Kasumi-1 (cell line): ENCODE measurements at regions not wholly inside any gene's neighbourhood (a gene's known extent, or its start where the extent isn't known, plus 50 kb on each side); places are given as distances from the start of the nearest gene placed in this dataset.

ENCODE experiments used
- DNase-seq, 2 experiments: peaks; one replicate each; lab custom pipeline; 2025; lab: John Stamatoyannopoulos, UW

DNA sequence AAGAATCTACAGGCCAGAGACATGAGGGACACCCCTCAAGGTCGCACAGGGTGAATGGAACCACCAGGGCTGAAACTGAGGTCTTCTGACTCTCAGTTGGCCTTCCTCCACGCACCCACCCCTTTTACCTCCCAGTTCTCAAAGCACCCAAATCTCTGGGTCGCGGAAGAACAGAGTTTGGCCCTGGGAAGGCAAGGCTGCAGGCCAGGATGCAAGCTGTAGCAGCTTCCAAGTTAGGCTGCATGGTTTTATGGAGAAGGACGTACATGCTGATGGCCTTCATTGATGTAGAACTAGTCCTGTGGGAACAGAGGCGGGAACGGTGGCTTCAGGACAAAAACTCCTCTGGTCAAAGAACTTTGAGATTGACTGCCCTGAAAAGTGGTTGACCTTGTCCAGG lies 143.5 kb upstream of the B3GAT1 start:
- no peak for DNase-seq

DNA sequence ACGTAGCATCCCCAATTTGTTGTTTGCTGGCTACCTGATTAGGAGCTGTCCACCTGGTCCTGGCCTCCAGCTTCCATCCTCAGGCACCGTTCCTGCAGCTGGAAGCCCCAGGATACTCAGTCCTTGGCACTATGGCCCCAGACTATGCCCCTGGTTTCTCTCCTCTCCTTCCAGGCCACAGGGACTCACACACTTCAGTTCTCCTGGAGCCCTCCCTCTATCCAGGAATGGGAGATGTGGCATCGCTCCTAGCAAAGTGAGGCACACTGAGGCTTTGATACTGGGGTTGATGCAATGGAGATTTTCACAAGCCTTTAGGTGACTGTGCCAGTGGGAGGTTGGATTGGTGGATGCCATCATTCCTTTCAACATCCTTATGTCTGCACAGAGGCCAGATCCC lies 142.8 kb upstream of the B3GAT1 start:
- no peak for DNase-seq

DNA sequence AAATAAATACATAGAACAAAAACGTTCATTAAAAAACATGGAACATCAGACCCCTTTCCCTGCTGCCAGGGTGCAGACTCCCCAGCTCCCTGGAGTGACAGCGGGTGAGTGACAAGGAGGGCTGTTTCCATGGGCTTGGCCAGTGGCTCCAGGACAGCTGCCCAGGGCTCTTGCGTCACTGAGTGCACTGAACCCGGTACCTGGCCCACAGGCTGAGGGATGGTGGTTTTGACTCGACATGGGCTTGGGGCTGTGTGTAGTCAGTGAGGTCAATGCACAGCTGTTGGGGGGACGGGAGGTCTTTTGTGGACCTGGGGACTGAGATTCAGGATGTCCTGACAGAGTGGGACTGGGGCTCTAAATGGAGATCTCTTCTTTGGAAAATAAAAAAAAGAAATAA lies 142.1 kb upstream of the B3GAT1 start:
- DNase-seq, result no peak

DNA sequence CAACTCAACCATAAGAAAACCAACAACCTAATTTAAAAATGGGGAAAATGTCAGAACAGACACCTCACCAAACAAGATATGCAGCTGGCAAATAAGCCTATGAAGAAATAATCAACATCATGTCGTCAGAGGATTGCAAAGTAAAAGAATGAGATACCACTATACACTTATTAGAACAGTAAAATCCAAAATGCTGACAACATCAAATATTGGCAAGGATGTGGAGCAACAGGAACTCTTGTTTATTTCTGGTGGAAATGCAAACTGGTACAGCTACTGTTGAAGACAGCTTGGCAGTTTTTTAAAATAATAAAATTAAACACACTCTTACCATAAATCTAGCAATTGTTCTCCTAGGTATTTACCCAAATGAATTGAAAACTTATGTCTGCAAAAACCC lies 140.7 kb upstream of the B3GAT1 start:
- DNase-seq, result no peak

DNA sequence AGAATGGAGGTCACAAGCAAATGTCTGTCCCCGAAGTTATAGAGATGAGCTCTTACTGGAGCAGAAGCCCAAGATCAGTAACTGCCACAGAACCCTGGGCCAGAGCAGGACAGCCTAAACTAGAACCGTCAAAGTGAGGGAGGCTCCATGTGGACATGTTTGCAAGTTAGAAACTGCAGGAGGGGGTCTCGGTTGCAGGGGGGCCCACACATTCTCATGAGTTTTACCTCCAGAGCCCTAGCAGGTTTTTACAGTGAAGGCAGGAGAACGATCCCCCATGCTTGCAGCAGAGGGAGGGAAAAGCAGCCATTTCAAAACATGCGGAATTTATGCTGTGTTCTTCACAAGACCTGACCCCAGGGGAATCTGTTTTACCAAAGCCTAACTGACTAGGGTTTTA lies 133.5 kb upstream of the B3GAT1 start:
- DNase-seq, result no peak

DNA sequence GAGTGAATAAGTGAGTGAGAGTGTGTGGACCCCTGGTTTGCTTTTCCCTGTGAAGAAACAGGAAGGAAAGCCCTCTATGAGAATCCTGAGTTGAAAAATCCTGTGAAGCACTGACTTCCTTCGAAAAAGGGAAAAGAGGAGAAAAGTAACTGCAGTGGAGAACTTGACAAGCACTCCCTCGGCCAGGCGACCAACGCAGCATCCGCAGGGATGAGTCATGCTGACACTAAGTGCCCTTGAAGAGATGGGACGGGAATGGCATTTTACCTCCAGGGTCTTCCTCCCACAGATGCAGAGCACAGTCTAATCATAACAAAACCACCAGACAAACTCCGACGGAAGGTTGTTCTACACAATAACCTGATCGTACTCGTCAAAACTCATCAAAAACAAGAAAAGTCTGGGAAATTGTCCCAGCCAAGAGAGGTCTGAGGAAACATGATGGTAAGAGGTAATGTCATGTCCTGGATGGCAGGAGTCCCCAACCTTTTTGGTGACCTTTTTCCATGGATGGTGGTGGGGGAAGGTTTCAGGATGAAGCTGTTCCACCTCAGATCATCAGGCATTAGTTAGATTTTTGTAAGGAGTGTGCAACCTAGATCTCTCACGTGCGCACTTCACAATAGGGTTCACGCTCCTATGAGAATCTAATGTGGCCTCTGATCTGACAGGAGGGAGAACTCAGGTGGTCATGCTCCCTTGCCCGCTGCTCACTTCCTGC lies 132.2 kb upstream of the B3GAT1 start:
- DNase-seq, result no peak

DNA sequence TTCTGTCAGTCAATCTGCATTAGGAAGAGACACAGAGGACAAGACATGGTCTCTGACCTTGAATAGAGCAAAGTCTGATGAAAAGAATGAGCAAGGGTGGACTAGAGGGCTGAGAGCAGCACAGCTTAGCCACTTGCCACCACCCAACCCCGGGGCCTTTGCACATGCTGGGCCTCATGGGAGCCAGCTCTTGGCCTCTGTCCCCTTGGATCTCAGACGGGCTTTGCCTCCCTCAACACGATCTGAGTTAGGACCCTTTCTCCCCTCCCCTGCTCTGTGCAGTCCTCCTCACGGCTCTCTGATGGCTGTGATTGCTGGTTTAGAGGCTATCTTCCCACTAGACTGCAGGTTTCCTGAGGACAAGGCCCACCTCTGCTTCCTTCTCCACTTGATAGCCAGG lies 131.6 kb upstream of the B3GAT1 start:
- DNase-seq, result no peak

DNA sequence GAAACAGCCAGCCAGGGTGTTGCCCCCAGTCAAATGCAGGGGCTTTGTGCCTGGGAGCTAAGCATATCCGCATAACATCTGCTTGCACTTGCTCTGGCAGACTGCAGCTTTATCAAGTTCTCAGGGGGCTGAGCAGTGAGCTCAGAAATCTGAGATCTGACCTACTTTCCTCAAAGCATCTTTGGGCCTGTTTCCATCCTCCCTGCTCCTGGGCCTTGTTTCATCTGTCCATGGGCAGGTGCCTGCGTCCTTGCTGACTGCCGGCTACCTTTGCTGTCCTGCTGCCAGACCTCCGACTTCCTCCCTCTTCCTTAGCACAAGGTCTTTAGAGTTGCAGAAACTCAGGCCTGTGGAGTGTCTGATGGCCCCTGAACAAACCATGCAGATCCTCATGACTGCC lies 131.2 kb upstream of the B3GAT1 start:
- DNase-seq, result no peak

DNA sequence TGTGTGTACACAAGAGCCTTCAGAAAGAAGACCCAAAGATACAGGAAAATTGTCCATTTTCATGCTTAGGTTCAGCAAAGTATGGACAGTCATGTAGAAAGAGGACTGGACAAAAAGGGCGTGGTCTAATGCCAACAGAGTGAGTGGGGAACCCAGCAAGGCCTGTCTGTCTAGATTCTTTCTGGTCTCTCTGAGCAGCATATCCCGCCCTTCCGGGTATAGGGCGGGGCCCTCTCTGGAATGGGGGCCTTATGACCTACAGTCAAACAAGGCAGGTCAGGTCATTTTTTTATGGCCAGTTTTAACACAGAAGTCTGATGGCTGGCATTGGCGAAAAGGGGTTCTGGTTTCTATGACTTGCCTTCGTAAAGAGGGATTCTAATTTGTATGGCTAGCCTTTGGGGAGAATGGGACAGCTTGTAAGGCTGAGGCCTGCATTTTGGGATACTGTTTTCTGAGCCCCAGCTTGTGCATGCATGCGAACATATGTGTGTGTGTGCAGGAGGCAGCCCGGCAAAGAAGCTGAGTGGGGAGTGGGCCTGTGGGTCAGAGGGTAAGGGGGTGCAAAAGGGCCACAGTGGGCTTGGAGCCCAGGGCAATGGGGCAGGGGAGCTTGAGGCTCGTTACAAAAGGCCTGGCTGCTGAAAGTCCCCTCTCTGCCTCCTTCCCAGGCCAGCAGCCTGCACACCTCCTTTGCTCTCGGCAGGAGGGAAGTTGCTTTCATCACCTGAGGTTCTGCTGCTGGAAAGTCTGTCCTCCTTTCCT lies 130.5 kb upstream of the B3GAT1 start:
- no peak for DNase-seq

DNA sequence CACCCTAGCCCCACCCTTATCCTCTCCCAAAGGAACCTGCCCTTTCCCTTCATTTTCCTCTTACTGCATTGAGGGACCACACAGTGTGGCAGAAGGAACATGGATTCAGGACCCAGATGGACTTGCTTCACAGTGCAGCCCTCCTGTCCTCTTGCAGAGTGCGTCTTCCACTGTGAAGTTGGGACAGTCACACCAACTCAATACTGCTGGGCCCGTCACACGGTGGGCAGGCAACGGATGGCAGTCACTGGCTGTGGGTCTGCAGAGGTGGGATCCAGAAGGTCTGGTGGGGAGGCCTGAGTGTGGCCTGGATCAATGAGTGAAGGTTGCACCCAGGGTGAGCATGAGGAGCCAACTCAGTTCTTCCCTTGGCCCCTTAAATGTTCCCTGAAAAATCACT lies 129.9 kb upstream of the B3GAT1 start:
- no peak for DNase-seq

DNA sequence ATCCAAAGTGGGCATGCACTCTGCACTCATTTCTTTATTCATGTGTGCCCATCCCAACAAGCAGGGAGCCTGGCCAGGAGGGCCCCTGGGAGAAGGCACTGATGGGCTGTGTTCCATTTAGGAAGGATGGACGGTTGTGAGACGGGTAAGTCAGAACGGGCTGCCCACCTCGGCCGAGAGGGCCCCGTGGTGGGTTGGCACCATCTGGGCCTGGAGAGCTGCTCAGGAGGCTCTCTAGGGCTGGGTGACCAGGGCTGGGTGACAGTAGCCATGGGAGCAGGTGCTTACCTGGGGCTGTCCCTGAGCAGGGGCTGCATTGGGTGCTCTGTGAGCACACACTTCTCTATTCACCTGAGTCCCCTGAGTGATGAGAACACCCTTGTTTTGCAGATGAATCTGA lies 129.3 kb upstream of the B3GAT1 start:
- no peak for DNase-seq

DNA sequence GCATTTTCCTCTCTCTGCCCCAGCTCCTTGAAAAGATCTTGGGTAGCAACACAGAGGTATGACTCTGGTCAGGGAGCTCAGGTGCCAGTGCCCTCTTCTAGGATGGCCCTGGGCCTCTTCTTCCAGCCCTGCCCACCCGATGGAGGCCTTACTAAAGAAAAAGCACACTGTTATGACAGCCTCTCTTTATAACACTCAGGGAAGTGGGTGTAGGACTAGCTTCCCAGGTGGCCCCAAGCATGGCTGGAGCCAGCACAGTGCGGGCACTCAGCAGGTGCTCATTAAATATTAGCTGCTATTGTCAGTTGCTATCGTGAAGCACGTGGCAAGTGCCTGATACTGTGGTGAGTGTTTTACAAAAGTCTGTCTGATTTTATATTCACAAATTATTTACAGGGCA lies 127.2 kb upstream of the B3GAT1 start:
- DNase-seq, result no peak

DNA sequence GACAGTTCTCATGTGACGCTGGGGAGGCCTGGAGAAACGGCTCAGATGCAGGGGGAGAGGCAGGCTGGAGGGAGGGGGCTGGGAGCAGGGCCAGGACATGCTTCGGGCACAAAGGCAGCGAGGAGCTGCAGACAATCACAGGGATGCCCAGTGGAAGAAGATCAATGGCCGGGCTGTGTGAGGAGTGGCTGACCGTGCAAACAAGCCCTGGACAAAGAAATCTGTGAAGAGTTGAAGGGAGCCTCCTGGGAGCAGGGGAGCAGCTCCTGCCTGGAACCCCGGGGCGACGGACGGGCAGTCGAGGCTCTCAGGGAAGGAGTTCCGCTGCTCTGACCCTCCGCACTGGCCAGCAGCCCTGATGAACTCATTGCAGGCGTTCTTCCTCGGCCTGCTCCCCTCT lies 126.7 kb upstream of the B3GAT1 start:
- DNase-seq, result no peak

DNA sequence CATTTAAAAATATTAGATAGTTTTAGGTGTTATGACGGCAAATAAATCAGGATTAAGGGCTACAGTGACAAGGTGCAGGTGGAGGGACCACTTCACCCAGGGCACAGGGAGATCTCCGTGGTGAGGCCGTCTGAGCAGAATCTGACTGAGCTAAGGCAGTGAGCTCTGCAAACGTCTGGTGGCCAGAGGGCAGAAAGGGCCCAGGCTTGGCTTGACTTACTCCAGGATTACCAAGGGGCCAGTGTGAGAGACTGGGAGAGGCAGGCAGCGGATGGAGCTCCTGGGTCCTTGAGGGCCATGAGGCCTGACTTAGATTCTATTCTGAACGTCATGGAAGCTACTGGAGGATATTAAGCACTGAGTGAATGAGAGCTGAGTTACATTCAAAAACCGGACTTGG lies 125.9 kb upstream of the B3GAT1 start:
- DNase-seq, result no peak

DNA sequence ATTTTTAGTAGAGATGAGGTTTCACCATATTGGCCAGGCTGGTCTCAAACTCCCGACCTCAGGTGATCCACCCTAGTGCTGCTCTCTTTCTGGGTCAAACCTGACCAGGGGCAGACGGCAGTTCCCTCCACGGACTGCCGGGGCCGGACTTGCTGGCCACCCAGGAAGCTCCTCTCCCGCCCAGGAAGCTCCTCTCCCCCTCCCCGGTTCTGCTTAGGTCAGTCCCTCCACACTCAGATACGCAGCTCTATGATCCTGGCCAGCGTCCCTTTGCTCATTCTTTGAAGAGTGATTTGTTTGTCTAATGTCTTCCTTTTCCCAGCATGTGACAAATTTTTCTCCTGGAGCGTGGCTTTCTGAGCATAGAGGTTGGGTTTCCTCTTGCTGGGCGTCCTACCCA lies 125.3 kb upstream of the B3GAT1 start:
- DNase-seq, result no peak

DNA sequence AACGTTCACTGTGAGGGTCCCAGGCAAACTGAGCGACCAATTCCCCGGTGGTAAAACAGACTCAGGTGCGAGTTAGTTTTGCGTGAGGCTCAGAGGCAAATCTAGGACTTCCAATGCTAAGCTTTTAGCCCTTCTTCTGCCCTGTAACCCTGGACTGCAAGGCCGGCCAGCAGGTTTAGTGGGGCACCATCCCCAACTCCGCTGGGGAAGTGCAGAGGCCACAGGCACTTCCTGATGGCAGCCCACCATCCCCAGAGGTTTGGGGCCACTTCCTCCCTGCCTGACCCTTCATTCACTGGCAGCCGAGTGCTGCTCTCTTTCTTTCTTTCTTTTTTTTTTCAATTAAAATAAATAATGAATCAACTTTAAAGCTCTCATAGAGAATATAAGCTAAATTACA lies 124.6 kb upstream of the B3GAT1 start:
- no peak for DNase-seq

DNA sequence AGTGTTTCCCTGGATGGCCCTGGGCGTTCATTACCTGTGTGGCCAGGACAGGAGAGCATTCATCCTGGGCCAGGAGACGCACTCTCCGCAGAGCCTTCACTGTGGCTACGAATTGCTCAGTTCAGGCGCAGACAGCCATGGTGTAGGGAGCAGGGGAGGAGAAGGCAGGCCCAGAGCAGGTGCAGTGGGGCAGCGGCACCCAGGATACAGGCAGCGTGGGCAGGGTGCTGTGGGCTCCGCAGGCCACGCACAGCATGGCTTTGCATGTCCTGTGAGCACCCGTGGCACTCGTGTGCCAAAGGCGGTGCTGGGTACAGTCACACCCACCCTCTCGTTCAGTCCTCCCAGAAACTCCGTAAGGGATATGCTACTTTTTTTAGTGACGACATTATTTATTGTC lies 124.2 kb upstream of the B3GAT1 start:
- no peak for DNase-seq

DNA sequence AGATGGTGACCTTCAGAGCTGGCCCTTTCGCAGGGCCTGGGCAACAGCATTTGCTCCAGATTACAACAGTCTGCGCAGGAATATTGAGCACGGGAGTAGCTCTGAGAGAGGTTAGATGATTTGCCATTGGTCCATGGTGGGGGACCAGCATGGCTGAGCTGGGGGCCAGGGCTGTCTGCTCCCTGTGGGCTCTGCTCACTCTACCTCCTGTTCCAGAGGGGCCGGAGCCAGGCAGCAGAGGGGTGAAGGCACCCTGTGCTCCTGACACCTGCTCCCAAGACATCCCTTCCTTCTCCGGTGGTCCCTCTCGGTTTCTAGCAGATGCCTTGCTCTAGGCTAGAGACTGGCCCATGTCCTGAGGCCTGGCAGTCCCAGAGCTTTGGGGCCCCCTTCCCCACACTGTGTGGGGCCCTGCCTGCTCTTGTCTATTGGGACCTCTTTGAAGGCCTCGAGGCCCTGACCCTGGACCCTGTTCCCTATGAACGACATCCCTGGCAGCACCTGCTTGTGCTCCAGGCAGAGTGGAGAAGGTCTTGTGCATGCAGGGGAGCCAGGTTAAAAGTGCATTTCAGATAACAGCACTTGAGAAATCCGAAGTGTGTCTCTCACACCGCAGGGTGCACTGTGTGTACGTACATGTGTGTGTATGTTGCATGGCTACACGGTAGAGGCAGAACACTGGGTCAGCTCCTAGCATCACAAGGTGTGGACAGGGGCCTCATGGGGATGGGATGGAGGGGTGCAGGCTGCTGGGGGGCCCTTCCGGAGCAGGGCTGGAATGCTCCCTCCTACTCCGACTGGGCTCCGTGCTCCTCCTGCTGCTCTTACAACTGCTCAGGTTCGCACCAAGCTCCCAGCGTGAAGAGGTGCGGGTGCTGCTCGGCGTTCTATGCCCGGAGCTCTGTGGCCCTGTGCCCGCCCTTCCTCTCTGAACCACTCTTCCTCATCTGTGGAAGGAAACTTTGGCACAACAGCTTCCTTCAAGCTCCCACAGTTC lies 123.3 kb upstream of the B3GAT1 start:
- DNase-seq, result no peak

DNA sequence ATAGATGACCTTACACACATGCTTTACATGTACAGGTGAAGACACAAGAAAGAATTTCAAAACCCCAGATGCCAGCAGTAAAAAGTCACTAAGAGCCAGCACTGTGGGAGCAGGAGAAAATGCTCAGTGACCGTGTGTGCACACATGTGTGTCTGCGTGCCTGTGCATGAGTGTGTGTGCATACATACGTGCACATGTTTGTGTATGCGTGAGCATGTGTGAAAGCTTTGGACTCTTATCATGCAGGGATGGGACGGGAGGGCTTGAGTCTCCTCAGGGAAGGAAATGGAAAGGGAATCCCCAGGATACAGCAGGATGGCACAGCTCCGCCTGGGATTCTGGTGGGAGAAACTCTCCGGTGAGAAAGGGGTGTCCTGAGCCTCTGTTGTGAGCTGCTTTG lies 121.5 kb upstream of the B3GAT1 start:
- no peak for DNase-seq

DNA sequence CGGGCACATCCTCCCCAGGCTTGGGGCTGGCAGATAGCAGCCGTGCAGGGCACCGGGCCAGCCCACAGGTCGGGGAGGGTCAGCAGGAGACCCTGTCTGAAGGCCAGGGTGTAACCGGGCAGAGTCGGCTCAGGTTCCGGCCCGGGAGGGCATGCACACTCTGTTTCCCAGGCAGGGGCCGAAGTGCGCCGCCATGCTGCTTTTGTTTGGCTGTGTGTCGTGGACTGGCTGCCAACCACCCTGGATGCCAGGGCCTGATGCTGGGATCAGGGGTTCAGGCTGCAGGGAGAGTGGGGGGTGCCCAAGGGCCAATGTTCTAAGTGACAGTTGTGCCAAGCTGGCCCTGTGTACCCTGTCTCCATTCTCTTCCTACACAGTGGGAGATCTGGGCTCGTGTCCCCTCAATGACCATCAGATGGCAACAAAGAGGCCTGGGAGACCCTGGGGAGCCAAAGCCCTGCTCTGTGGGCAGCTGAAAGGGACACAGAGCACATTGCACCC lies 120.9 kb upstream of the B3GAT1 start:
- DNase-seq, result no peak

DNA sequence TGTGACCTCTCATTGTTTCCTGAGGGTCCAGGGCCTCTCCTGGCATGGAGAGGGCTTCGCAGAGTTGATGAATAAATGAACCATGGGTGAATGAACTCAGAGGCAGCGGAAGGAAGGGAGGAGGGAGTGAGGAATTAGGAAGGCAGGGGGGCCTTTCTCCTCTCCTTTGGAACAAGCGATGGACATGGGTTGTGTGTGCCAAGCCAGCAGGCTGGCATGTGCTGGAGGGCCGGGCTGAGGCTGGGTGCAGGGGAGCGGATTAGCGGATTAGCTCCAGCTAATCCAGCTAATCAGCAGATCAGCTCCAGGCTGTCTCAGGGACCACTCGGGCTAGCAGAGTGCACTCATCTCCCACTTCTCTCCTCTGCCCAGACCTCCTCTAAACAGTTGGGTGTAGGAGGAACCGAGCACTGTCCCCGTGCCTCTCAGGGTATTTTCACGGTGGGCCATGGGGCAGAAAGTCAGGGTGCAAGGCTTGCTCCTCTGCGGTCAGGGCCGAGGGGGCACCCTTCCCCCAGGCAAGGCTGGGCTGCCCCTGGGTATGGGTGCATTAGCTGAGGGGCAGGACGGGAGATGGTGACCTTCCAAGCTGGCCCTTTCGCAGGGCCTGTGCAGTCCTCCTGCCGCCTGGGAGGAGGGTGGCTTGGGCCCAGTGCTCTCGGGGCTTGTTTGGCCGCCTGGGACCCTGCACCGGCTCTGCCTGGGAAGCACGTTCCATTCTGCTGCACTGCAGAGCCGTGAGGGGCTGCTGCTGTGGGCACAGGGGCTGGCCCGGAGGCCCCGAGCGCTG lies 120.3 kb upstream of the B3GAT1 start:
- no peak for DNase-seq
